ENCODE measurements at regions not wholly inside any gene's neighbourhood (a gene's known extent, or its start where the extent isn't known, plus 50 kb on each side); places are given as distances from the start of the nearest gene placed in this dataset.

- Histone ChIP-seq H3K36me3 (no peaks in the 10 kb centered on the region), H3K9me3 (no peaks in the 10 kb centered on the region), H3K27ac (no peak overlapping the region), H3K27me3 (peaks cover under 1% of the 10 kb centered on the region), H3K4me3 (ENCODE audit: low read depth in 1 of 2, low read length in 1 of 2) (no peak overlapping the region), H3K4me1 (ENCODE audit: control insufficient read depth in 1 of 2, insufficient read depth in 1 of 2, low read depth in 1 of 2, low read length in 1 of 2) (no peaks in the 10 kb centered on the region)
- no peak for TF ChIP-seq CTCF (IDR thresholded peaks at IDR 0.05)
Observed at GRCh38 chr12:108060903-108061302, 68.2 kb upstream of the WSCD2 start.

- no peaks in the 10 kb centered on the region for H3K27me3 ChIP-seq
- no peak overlapping the region for H3K27ac ChIP-seq
- H3K4me3 ChIP-seq (ENCODE audit: low read depth in 1 of 2, low read length in 1 of 2) = no peak overlapping the region
- H3K9me3 ChIP-seq = no peaks in the 10 kb centered on the region
- H3K4me1 ChIP-seq (ENCODE audit: control insufficient read depth in 1 of 2, insufficient read depth in 1 of 2, low read depth in 1 of 2, low read length in 1 of 2) = no peaks in the 10 kb centered on the region
- H3K36me3 ChIP-seq = no peaks in the 10 kb centered on the region
- TF ChIP-seq CTCF (IDR thresholded peaks at IDR 0.05) = no peak
Observed at GRCh38 chr12:108063192-108063591, 65.9 kb upstream of the WSCD2 start.

GRCh38 chr12:108065069-108065468 lies 64.0 kb upstream of the WSCD2 start:
- H3K9me3 ChIP-seq = no peaks in the 10 kb centered on the region
- H3K4me3 ChIP-seq (ENCODE audit: low read depth in 1 of 2, low read length in 1 of 2) = no peak overlapping the region
- no peak for TF ChIP-seq CTCF (IDR thresholded peaks at IDR 0.05)
- peaks cover 5% of the 10 kb centered on the region for H3K27me3 ChIP-seq
- H3K36me3 ChIP-seq = no peaks in the 10 kb centered on the region
- H3K27ac ChIP-seq = no peak overlapping the region
- no peaks in the 10 kb centered on the region for H3K4me1 ChIP-seq (ENCODE audit: control insufficient read depth in 1 of 2, insufficient read depth in 1 of 2, low read depth in 1 of 2, low read length in 1 of 2)

- Histone ChIP-seq H3K27ac (no peak overlapping the region), H3K27me3 (peaks cover 11% of the 10 kb centered on the region), H3K4me1 (ENCODE audit: control insufficient read depth in 1 of 2, insufficient read depth in 1 of 2, low read depth in 1 of 2, low read length in 1 of 2) (no peaks in the 10 kb centered on the region), H3K36me3 (no peaks in the 10 kb centered on the region), H3K9me3 (no peaks in the 10 kb centered on the region), H3K4me3 (ENCODE audit: low read depth in 1 of 2, low read length in 1 of 2) (no peak overlapping the region)
- no peak for TF ChIP-seq CTCF (IDR thresholded peaks at IDR 0.05)
Observed at GRCh38 chr12:108066583-108067577, 62.2 kb upstream of the WSCD2 start.

- Histone ChIP-seq H3K36me3 (no peaks in the 10 kb centered on the region), H3K27me3 (peaks cover 17% of the 10 kb centered on the region), H3K9me3 (no peaks in the 10 kb centered on the region), H3K4me3 (ENCODE audit: low read depth in 1 of 2, low read length in 1 of 2) (no peak overlapping the region), H3K4me1 (ENCODE audit: control insufficient read depth in 1 of 2, insufficient read depth in 1 of 2, low read depth in 1 of 2, low read length in 1 of 2) (no peaks in the 10 kb centered on the region), H3K27ac (no peak overlapping the region)
- no peak for TF ChIP-seq CTCF (IDR thresholded peaks at IDR 0.05)
Observed at GRCh38 chr12:108069651-108070165, 59.4 kb upstream of the WSCD2 start.
